ENCODE measurements at regions not wholly inside any gene's neighbourhood (a gene's known extent, or its start where the extent isn't known, plus 50 kb on each side); places are given as distances from the start of the nearest gene placed in this dataset.

GRCh38 chr18:67280486-67281242 lies 235.9 kb downstream of the DSEL start:
- Histone ChIP-seq H3K27me3 (no peaks in the 10 kb centered on the region), H3K36me3 (no peaks in the 10 kb centered on the region), H3K9me3 (no peaks in the 10 kb centered on the region), H3K4me3 (no peak overlapping the region), H3K4me1 (no peaks in the 10 kb centered on the region), H3K27ac (no peak overlapping the region)
- WGBS, 2 donors, result 68 to 74% methylated on average over 5 of the region's 5 CpGs
- DNase-seq (no peak), ATAC-seq (ENCODE audit: low FRiP score in 2 of 2) (no peak)
- TF ChIP-seq CTCF (IDR thresholded peaks at IDR 0.05) (no peak), EP300 (IDR thresholded peaks at IDR 0.05) (no peak), POLR2A (IDR thresholded peaks at IDR 0.05) (no peak), POLR2AphosphoS5 (IDR thresholded peaks at IDR 0.05) (no peak)

- Histone ChIP-seq H3K4me3 (no peak overlapping the region), H3K27me3 (no peaks in the 10 kb centered on the region), H3K4me1 (no peaks in the 10 kb centered on the region), H3K36me3 (no peaks in the 10 kb centered on the region), H3K27ac (no peak overlapping the region), H3K9me3 (no peaks in the 10 kb centered on the region)
- 45 to 47% methylated on average over 3 of the region's 3 CpGs for WGBS, 2 donors
- no peak for TF ChIP-seq POLR2A (IDR thresholded peaks at IDR 0.05)
- no peak for TF ChIP-seq CTCF (IDR thresholded peaks at IDR 0.05)
- TF ChIP-seq EP300 (IDR thresholded peaks at IDR 0.05), result no peak
- TF ChIP-seq POLR2AphosphoS5 (IDR thresholded peaks at IDR 0.05), result no peak
- no peak for DNase-seq
- ATAC-seq (ENCODE audit: low FRiP score in 2 of 2), result no peak
Measured at GRCh38 chr18:67279988-67280387, 236.5 kb downstream of the DSEL start.

- whole genome bisulfite sequencing, 2 donors, result 82 to 87% methylated on average over 2 of the region's 2 CpGs
- Histone ChIP-seq H3K27me3 (no peaks in the 10 kb centered on the region), H3K4me1 (no peaks in the 10 kb centered on the region), H3K4me3 (no peak overlapping the region), H3K27ac (no peak overlapping the region), H3K9me3 (no peaks in the 10 kb centered on the region), H3K36me3 (no peaks in the 10 kb centered on the region)
- no peak for DNase-seq
- no peak for TF ChIP-seq POLR2AphosphoS5 (IDR thresholded peaks at IDR 0.05)
- TF ChIP-seq EP300 (IDR thresholded peaks at IDR 0.05), result no peak
- no peak for TF ChIP-seq POLR2A (IDR thresholded peaks at IDR 0.05)
- TF ChIP-seq CTCF (IDR thresholded peaks at IDR 0.05), result no peak
- no peak for ATAC-seq (ENCODE audit: low FRiP score in 2 of 2)
Measured at GRCh38 chr18:67278984-67279383, 237.5 kb downstream of the DSEL start.

- 66 to 69% methylated on average over 4 of the region's 4 CpGs for WGBS, 2 donors
- no peak overlapping the region for H3K4me3 ChIP-seq
- DNase-seq, result no peak
- ATAC-seq (ENCODE audit: low FRiP score in 2 of 2), result no peak
- H3K27me3 ChIP-seq, result no peaks in the 10 kb centered on the region
- H3K4me1 ChIP-seq, result no peaks in the 10 kb centered on the region
- H3K36me3 ChIP-seq, result no peaks in the 10 kb centered on the region
- no peak overlapping the region for H3K27ac ChIP-seq
- TF ChIP-seq CTCF (IDR thresholded peaks at IDR 0.05) (no peak), EP300 (IDR thresholded peaks at IDR 0.05) (no peak), POLR2A (IDR thresholded peaks at IDR 0.05) (no peak), POLR2AphosphoS5 (IDR thresholded peaks at IDR 0.05) (no peak)
- H3K9me3 ChIP-seq, result no peaks in the 10 kb centered on the region
Measured at GRCh38 chr18:67276638-67277037, 239.9 kb downstream of the DSEL start.

GRCh38 chr18:67273288-67273687 lies 243.2 kb downstream of the DSEL start:
- WGBS, 2 donors, result 57 to 61% methylated on average over 5 of the region's 5 CpGs
- DNase-seq (no peak), ATAC-seq (ENCODE audit: low FRiP score in 2 of 2) (no peak)
- no peak for TF ChIP-seq POLR2AphosphoS5 (IDR thresholded peaks at IDR 0.05)
- no peak for TF ChIP-seq POLR2A (IDR thresholded peaks at IDR 0.05)
- TF ChIP-seq CTCF (IDR thresholded peaks at IDR 0.05), result no peak
- no peak for TF ChIP-seq EP300 (IDR thresholded peaks at IDR 0.05)
- H3K4me3 ChIP-seq, result no peak overlapping the region
- H3K27me3 ChIP-seq, result no peaks in the 10 kb centered on the region
- no peaks in the 10 kb centered on the region for H3K36me3 ChIP-seq
- H3K4me1 ChIP-seq, result no peaks in the 10 kb centered on the region
- H3K9me3 ChIP-seq, result no peaks in the 10 kb centered on the region
- H3K27ac ChIP-seq, result no peak overlapping the region
